ENCODE measurements at regions not wholly inside any gene's neighbourhood (a gene's known extent, or its start where the extent isn't known, plus 50 kb on each side); places are given as distances from the start of the nearest gene placed in this dataset.

GRCh38 chr18:9042766-9043481 lies 59.6 kb upstream of the NDUFV2 start:
- TF ChIP-seq GABPA (IDR thresholded peaks at IDR 0.05; ENCODE audit: low read depth) (no peak), SPI1 (IDR thresholded peaks at IDR 0.05; ENCODE audit: borderline replicate concordance, low read depth) (no peak), CTCF (IDR thresholded peaks at IDR 0.05; ENCODE audit: insufficient read depth, low read length) (no peak), POLR2AphosphoS5 (IDR thresholded peaks at IDR 0.05; ENCODE audit: low read depth) (no peak), REST (IDR thresholded peaks at IDR 0.05; ENCODE audit: insufficient replicate concordance, low read depth) (no peak)
- no peaks in the 10 kb centered on the region for H3K27me3 ChIP-seq (ENCODE audit: insufficient read depth, poor library complexity, severe bottlenecking)

GRCh38 chr18:9043581-9043980 lies 58.9 kb upstream of the NDUFV2 start:
- H3K27ac ChIP-seq (replicated peaks): no peak overlapping the region
- H3K4me3 ChIP-seq (replicated peaks; ENCODE audit: insufficient read depth, low read length): no peak overlapping the region
- no peaks in the 10 kb centered on the region for H3K27me3 ChIP-seq (ENCODE audit: insufficient read depth, poor library complexity, severe bottlenecking)
- TF ChIP-seq POLR2AphosphoS5 (IDR thresholded peaks at IDR 0.05; ENCODE audit: low read depth) (no peak), CTCF (IDR thresholded peaks at IDR 0.05; ENCODE audit: insufficient read depth, low read length) (no peak), SPI1 (IDR thresholded peaks at IDR 0.05; ENCODE audit: borderline replicate concordance, low read depth) (no peak), REST (IDR thresholded peaks at IDR 0.05; ENCODE audit: insufficient replicate concordance, low read depth) (no peak), GABPA (IDR thresholded peaks at IDR 0.05; ENCODE audit: low read depth) (no peak)
- DNase-seq (ENCODE audit: low read depth in 1 of 2, low spot score in 1 of 2): no peak

More at GRCh38 chr18:9042766-9043481, 59.6 kb upstream of the NDUFV2 start:
- Histone ChIP-seq H3K27ac (replicated peaks) (no peak overlapping the region), H3K4me3 (replicated peaks; ENCODE audit: insufficient read depth, low read length) (no peak overlapping the region)
- no peak for DNase-seq (ENCODE audit: low read depth in 1 of 2, low spot score in 1 of 2)

GRCh38 chr18:9047715-9048114 lies 54.8 kb upstream of the NDUFV2 start:
- Histone ChIP-seq H3K27ac (replicated peaks) (no peak overlapping the region), H3K4me3 (replicated peaks; ENCODE audit: insufficient read depth, low read length) (no peak overlapping the region), H3K27me3 (ENCODE audit: insufficient read depth, poor library complexity, severe bottlenecking) (no peaks in the 10 kb centered on the region)
- TF ChIP-seq SPI1 (IDR thresholded peaks at IDR 0.05; ENCODE audit: borderline replicate concordance, low read depth): no peak
- no peak for TF ChIP-seq POLR2AphosphoS5 (IDR thresholded peaks at IDR 0.05; ENCODE audit: low read depth)
- TF ChIP-seq GABPA (IDR thresholded peaks at IDR 0.05; ENCODE audit: low read depth): no peak
- TF ChIP-seq CTCF (IDR thresholded peaks at IDR 0.05; ENCODE audit: insufficient read depth, low read length): no peak
- TF ChIP-seq REST (IDR thresholded peaks at IDR 0.05; ENCODE audit: insufficient replicate concordance, low read depth): no peak
- no peak for DNase-seq (ENCODE audit: low read depth in 1 of 2, low spot score in 1 of 2)

Data from HL-60 (cell line).